Kidney (tissue), 13 donors: ENCODE measurements at regions not wholly inside any gene's neighbourhood (a gene's known extent, or its start where the extent isn't known, plus 50 kb on each side); places are given as distances from the start of the nearest gene placed in this dataset.
A peak's percentile ranks its signal among the peaks of the same experiment; 100 is the strongest.

ENCODE experiments used
- DNase-seq, 5 donors: peaks; one replicate each; pipeline ENCODE4 v3.0.0-alpha.2; 2013 to 2020
- FAIRE-seq: peaks from 2 replicates; lab custom pipeline; 2012; peaks lifted over from hg19 to GRCh38; lab: Jason Lieb, UNC
- H3K27ac ChIP-seq, 2 donors: one replicate each; pipeline ENCODE4 v1.7.0; 2013; ENCODE audit warnings: low read depth in 2 of 2, low read length in 2 of 2, inconsistent platforms in 1 of 2
- H3K27me3 ChIP-seq: one replicate; pipeline ENCODE4 v1.7.1; 2013; ENCODE audit warnings: low read length, inconsistent platforms; ENCODE audit not compliant: control insufficient read depth, insufficient read depth
- H3K36me3 ChIP-seq, 3 donors: one replicate each; pipeline versions ENCODE4 v1.7.0 to v1.7.1; 2013; ENCODE audit warnings: low read length in 3 of 3, control low read depth in 1 of 3, inconsistent platforms in 1 of 3; ENCODE audit not compliant: insufficient read depth in 3 of 3, control insufficient read depth in 2 of 3
- H3K4me1 ChIP-seq, 3 donors: one replicate each; pipeline versions ENCODE4 v1.7.0 to v1.7.1; 2013; ENCODE audit warnings: low read length in 3 of 3, inconsistent platforms in 1 of 3, low read depth in 1 of 3; ENCODE audit not compliant: control insufficient read depth in 2 of 3, insufficient read depth in 2 of 3
- H3K4me3 ChIP-seq, 3 donors: one replicate each; pipeline versions ENCODE4 v1.7.0 to v1.8.1; 2013; ENCODE audit warnings: low read length in 3 of 3, control low read depth in 1 of 3, inconsistent platforms in 1 of 3
- H3K9ac ChIP-seq, 3 donors: one replicate each; pipeline versions ENCODE4 v1.7.0 to v1.7.1; 2013; ENCODE audit warnings: low read length in 3 of 3, control low read depth in 1 of 3, inconsistent platforms in 1 of 3
- H3K9me3 ChIP-seq, 3 donors: one replicate each; pipeline versions ENCODE4 v1.7.0 to v1.7.1; 2013; ENCODE audit warnings: low read length in 3 of 3, control low read depth in 1 of 3, inconsistent platforms in 1 of 3; ENCODE audit not compliant: control insufficient read depth in 2 of 3, insufficient read depth in 1 of 3
- CTCF ChIP-seq: IDR thresholded peaks from 3 replicates; pipeline ENCODE4 v1.5.1; 2012; ENCODE audit warnings: mild to moderate bottlenecking, moderate library complexity, borderline replicate concordance; ENCODE audit not compliant: insufficient read depth; ENCODE audit errors: extremely low read depth
- intact Hi-C: fragments of 100-400 bp; cut with DNase I; formaldehyde crosslinking; loops from one replicate; pipeline ENCODE4 v1.11.1; 2022
- donor health status: control.
- donor health status: control.
- donor health status: control.
- donor health status: control.
- donor health status: control.
- donor health status: DM: yes; HTN: yes; CAD: no.
- donor health status: Normal renal cell carcinoma (clear cell type).

- DNase-seq (no peak), FAIRE-seq (no peak)
- no peak overlapping the region for H3K4me3 ChIP-seq
- H3K4me1 ChIP-seq: no peaks in the 10 kb centered on the region
- no peaks in the 10 kb centered on the region for H3K9me3 ChIP-seq
- no peak for TF ChIP-seq CTCF
- H3K36me3 ChIP-seq: no peaks in the 10 kb centered on the region
- H3K27ac ChIP-seq: no peak overlapping the region
- intact Hi-C loops: no loop called here
- no peak overlapping the region for H3K9ac ChIP-seq
- H3K27me3 ChIP-seq: no peaks in the 10 kb centered on the region
Measured at GRCh38 chr3:22265403-22265802, 514.4 kb upstream of the ZNF385D start.

GRCh38 chr3:22269831-22270230, 518.8 kb upstream of the ZNF385D start:
- no peaks in the 10 kb centered on the region for H3K27me3 ChIP-seq
- FAIRE-seq (no peak), DNase-seq (peak in 2 of 5 donors; percentile 7 to 43)
- no peaks in the 10 kb centered on the region for H3K4me1 ChIP-seq
- H3K27ac ChIP-seq: no peak overlapping the region
- no peak for TF ChIP-seq CTCF
- no peak overlapping the region for H3K4me3 ChIP-seq
- no peak overlapping the region for H3K9ac ChIP-seq
- intact Hi-C loops: no loop called here
- H3K9me3 ChIP-seq: no peaks in the 10 kb centered on the region
- no peaks in the 10 kb centered on the region for H3K36me3 ChIP-seq

- Histone ChIP-seq H3K4me3 (no peak overlapping the region), H3K4me1 (no peaks in the 10 kb centered on the region), H3K9me3 (no peaks in the 10 kb centered on the region), H3K36me3 (no peaks in the 10 kb centered on the region), H3K27ac (no peak overlapping the region), H3K27me3 (no peaks in the 10 kb centered on the region), H3K9ac (no peak overlapping the region)
- no peak for TF ChIP-seq CTCF
- FAIRE-seq (no peak), DNase-seq (no peak)
- intact Hi-C loops: no loop called here
Measured at GRCh38 chr3:22276351-22276750, 525.3 kb upstream of the ZNF385D start.

GRCh38 chr3:22284559-22284958, 533.5 kb upstream of the ZNF385D start:
- H3K36me3 ChIP-seq: no peaks in the 10 kb centered on the region
- no peak overlapping the region for H3K4me3 ChIP-seq
- no peak overlapping the region for H3K27ac ChIP-seq
- H3K27me3 ChIP-seq: no peaks in the 10 kb centered on the region
- H3K4me1 ChIP-seq: no peaks in the 10 kb centered on the region
- no peaks in the 10 kb centered on the region for H3K9me3 ChIP-seq
- no peak overlapping the region for H3K9ac ChIP-seq
- FAIRE-seq (no peak), DNase-seq (no peak)
- intact Hi-C loops: no loop called here
- TF ChIP-seq CTCF: no peak
